Keratinocyte (primary cell): ENCODE measurements at regions not wholly inside any gene's neighbourhood (a gene's known extent, or its start where the extent isn't known, plus 50 kb on each side); places are given as distances from the start of the nearest gene placed in this dataset.

Experiments used
- DNase-seq: peaks from one replicate; pipeline ENCODE4 v3.0.0-alpha.2; 2011; ENCODE audit warnings: low read depth, missing footprints, low spot score
- FAIRE-seq: peaks from 2 replicates; lab custom pipeline; 2011; peaks lifted over from hg19 to GRCh38; lab: Jason Lieb, UNC
- H2AFZ ChIP-seq: 2 replicates; pipeline ENCODE4 v1.6.0; 2012; ENCODE audit warnings: low read length, control low read depth, inconsistent platforms; ENCODE audit not compliant: control insufficient read depth
- H3K27ac ChIP-seq: 2 replicates; pipeline ENCODE4 v1.5.1; 2011; ENCODE audit warnings: low read length; ENCODE audit not compliant: control insufficient read depth, insufficient read depth
- H3K27me3 ChIP-seq: 3 replicates; pipeline ENCODE4 v1.6.0; 2011; ENCODE audit warnings: low read length; ENCODE audit not compliant: control insufficient read depth, insufficient read depth; ENCODE audit errors: extremely low read depth
- H3K36me3 ChIP-seq, 2 experiments: 2 replicates in 1 of 2; 3 replicates in 1 of 2; pipeline ENCODE4 v1.5.1; 2011; ENCODE audit warnings: low read length in 2 of 2, mild to moderate bottlenecking in 1 of 2; ENCODE audit not compliant: control insufficient read depth in 2 of 2, insufficient read depth in 2 of 2; ENCODE audit errors: extremely low read depth in 1 of 2
- H3K4me1 ChIP-seq: 3 replicates; pipeline ENCODE4 v1.5.1; 2011; ENCODE audit warnings: low read length; ENCODE audit not compliant: control insufficient read depth, insufficient read depth; ENCODE audit errors: extremely low read depth
- H3K4me2 ChIP-seq: 3 replicates; pipeline ENCODE4 v1.6.0; 2011; ENCODE audit warnings: low read depth, low read length; ENCODE audit not compliant: control insufficient read depth, insufficient read depth; ENCODE audit errors: extremely low read depth
- H3K4me3 ChIP-seq, 3 experiments: fragments of 200-600 bp in 1 of 3; sonication (generic) in 1 of 3; 2 replicates in 2 of 3; 3 replicates in 1 of 3; pipeline ENCODE4 v1.5.1; 2011 to 2016; ENCODE audit warnings: low read length in 3 of 3, mild to moderate bottlenecking in 3 of 3, control low read depth in 2 of 3, inconsistent platforms in 1 of 3, low read depth in 1 of 3, mixed read lengths in 1 of 3, mixed run types in 1 of 3, moderate library complexity in 1 of 3; ENCODE audit not compliant: control insufficient read depth in 2 of 3, insufficient read depth in 2 of 3; ENCODE audit errors: extremely low read depth in 1 of 3
- H3K79me2 ChIP-seq: 2 replicates; pipeline ENCODE4 v1.6.0; 2012; ENCODE audit warnings: low read length; ENCODE audit not compliant: control insufficient read depth, insufficient read depth
- H3K9ac ChIP-seq: 3 replicates; pipeline ENCODE4 v1.6.0; 2011; ENCODE audit warnings: low read length; ENCODE audit not compliant: control insufficient read depth, insufficient read depth; ENCODE audit errors: extremely low read depth
- H3K9me1 ChIP-seq: 3 replicates; pipeline ENCODE4 v1.6.0; 2011; ENCODE audit warnings: low read length; ENCODE audit not compliant: control insufficient read depth, insufficient read depth; ENCODE audit errors: extremely low read depth
- H3K9me3 ChIP-seq: 2 replicates; pipeline ENCODE4 v1.5.1; 2012; ENCODE audit warnings: low read depth, low read length; ENCODE audit not compliant: control insufficient read depth
- H4K20me1 ChIP-seq: 3 replicates; pipeline ENCODE4 v1.6.0; 2011; ENCODE audit warnings: low read length; ENCODE audit not compliant: control insufficient read depth, insufficient read depth; ENCODE audit errors: extremely low read depth
- CTCF ChIP-seq, 3 experiments: IDR thresholded peaks in 1 of 3; conservative IDR thresholded peaks in 1 of 3; optimal IDR thresholded peaks in 1 of 3; 2 replicates in 2 of 3; 3 replicates in 1 of 3; pipeline versions ENCODE3 to v1.5.1; 2011; ENCODE audit warnings: low read length in 3 of 3, mild to moderate bottlenecking in 3 of 3, moderate library complexity in 2 of 3, control low read depth in 1 of 3, inconsistent platforms in 1 of 3; ENCODE audit not compliant: insufficient read depth in 2 of 3; ENCODE audit errors: extremely low read depth in 1 of 3
- EZH2 ChIP-seq: IDR thresholded peaks from one replicate; pipeline ENCODE4 v1.6.1; 2012; ENCODE audit warnings: inconsistent platforms, mild to moderate bottlenecking, low read length, moderate library complexity
- dilution Hi-C: fragments of 300-500 bp; cut with MboI; formaldehyde crosslinking; loops from one replicate; pipeline ENCODE4 v1.7.0; 2020; ENCODE audit warnings: low sequenced_read_pairs; ENCODE audit not compliant: extremely low pct_ligation_motif_present

GRCh38 chr12:27176765-27177164 is 67.3 kb upstream of the STK38L start:
- Histone ChIP-seq H3K9me3 (no peaks in the 10 kb centered on the region), H3K4me1 (peaks cover 41% of the 10 kb centered on the region), H3K9me1 (no peaks in the 10 kb centered on the region), H3K4me3 (no peak overlapping the region), H3K79me2 (no peaks in the 10 kb centered on the region), H2AFZ (no peak overlapping the region), H3K27me3 (no peaks in the 10 kb centered on the region), H3K4me2 (peak overlapping the region; percentile 33), H4K20me1 (no peaks in the 10 kb centered on the region), H3K9ac (no peak overlapping the region), H3K27ac (peak overlapping the region; percentile 49), H3K36me3 (no peaks in the 10 kb centered on the region)
- dilution Hi-C loops, result no loop called here
- FAIRE-seq (peak; percentile 48), DNase-seq (peak; percentile 15)
- TF ChIP-seq EZH2, result no peak
- no peak for TF ChIP-seq CTCF (optimal IDR thresholded peaks at IDR 0.05 in 1 of 3, IDR thresholded peaks at IDR 0.05 in 1 of 3, conservative IDR thresholded peaks at IDR 0.05 in 1 of 3; ENCODE audit: extremely low read depth in 1 of 3, insufficient read depth in 2 of 3, low read length in 3 of 3)

- dilution Hi-C loops, result no loop called here
- peak overlapping the region; percentile 49 for H3K27ac ChIP-seq
- peak overlapping the region; percentile 33 for H3K4me2 ChIP-seq
- H4K20me1 ChIP-seq, result no peaks in the 10 kb centered on the region
- DNase-seq (peak; percentile 5), FAIRE-seq (peak; percentile 74)
- no peak overlapping the region for H3K9ac ChIP-seq
- H3K4me3 ChIP-seq, result no peak overlapping the region
- no peaks in the 10 kb centered on the region for H3K9me1 ChIP-seq
- TF ChIP-seq CTCF (optimal IDR thresholded peaks at IDR 0.05 in 1 of 3, IDR thresholded peaks at IDR 0.05 in 1 of 3, conservative IDR thresholded peaks at IDR 0.05 in 1 of 3; ENCODE audit: extremely low read depth in 1 of 3, insufficient read depth in 2 of 3, low read length in 3 of 3) (no peak), EZH2 (no peak)
- H3K79me2 ChIP-seq, result no peaks in the 10 kb centered on the region
- H3K4me1 ChIP-seq, result peaks cover 41% of the 10 kb centered on the region
- no peaks in the 10 kb centered on the region for H3K9me3 ChIP-seq
- H3K27me3 ChIP-seq, result no peaks in the 10 kb centered on the region
- no peak overlapping the region for H2AFZ ChIP-seq
- no peaks in the 10 kb centered on the region for H3K36me3 ChIP-seq
These were observed 66.4 kb upstream of the STK38L start for GRCh38 chr12:27177706-27178105.
